ENCODE measurements at regions not wholly inside any gene's neighbourhood (a gene's known extent, or its start where the extent isn't known, plus 50 kb on each side); places are given as distances from the start of the nearest gene placed in this dataset.

- Histone ChIP-seq H3K27me3 (ENCODE audit: control insufficient read depth, insufficient read depth, low read length) (no peaks in the 10 kb centered on the region), H3K36me3 (ENCODE audit: control insufficient read depth in 2 of 3, insufficient read depth in 3 of 3, low read length in 3 of 3) (no peaks in the 10 kb centered on the region), H3K27ac (ENCODE audit: low read depth in 2 of 2, low read length in 2 of 2) (no peak overlapping the region), H3K4me3 (ENCODE audit: low read length in 3 of 3) (no peak overlapping the region), H3K9me3 (ENCODE audit: control insufficient read depth in 2 of 3, insufficient read depth in 1 of 3, low read length in 3 of 3) (no peaks in the 10 kb centered on the region), H3K9ac (ENCODE audit: low read length in 3 of 3) (no peak overlapping the region), H3K4me1 (ENCODE audit: control insufficient read depth in 2 of 3, insufficient read depth in 2 of 3, low read depth in 1 of 3, low read length in 3 of 3) (no peaks in the 10 kb centered on the region)
- FAIRE-seq, result no peak
- TF ChIP-seq CTCF (IDR thresholded peaks at IDR 0.05; ENCODE audit: borderline replicate concordance, extremely low read depth, insufficient read depth), result no peak
- intact Hi-C loops (cut with DNase I), result no loop called here
- DNase-seq, result no peak
These were observed 71.8 kb upstream of the MAPK10 start for GRCh38 chr4:86431543-86432116.

GRCh38 chr4:86432559-86433134 lies 72.8 kb upstream of the MAPK10 start:
- Histone ChIP-seq H3K4me3 (ENCODE audit: low read length in 3 of 3) (no peak overlapping the region), H3K4me1 (ENCODE audit: control insufficient read depth in 2 of 3, insufficient read depth in 2 of 3, low read depth in 1 of 3, low read length in 3 of 3) (no peaks in the 10 kb centered on the region), H3K27me3 (ENCODE audit: control insufficient read depth, insufficient read depth, low read length) (no peaks in the 10 kb centered on the region), H3K9ac (ENCODE audit: low read length in 3 of 3) (no peak overlapping the region), H3K27ac (ENCODE audit: low read depth in 2 of 2, low read length in 2 of 2) (no peak overlapping the region), H3K9me3 (ENCODE audit: control insufficient read depth in 2 of 3, insufficient read depth in 1 of 3, low read length in 3 of 3) (no peaks in the 10 kb centered on the region), H3K36me3 (ENCODE audit: control insufficient read depth in 2 of 3, insufficient read depth in 3 of 3, low read length in 3 of 3) (no peaks in the 10 kb centered on the region)
- no peak for TF ChIP-seq CTCF (IDR thresholded peaks at IDR 0.05; ENCODE audit: borderline replicate concordance, extremely low read depth, insufficient read depth)
- no peak for FAIRE-seq
- intact Hi-C loops (cut with DNase I), result no loop called here
- DNase-seq, result no peak

- no peak overlapping the region for H3K27ac ChIP-seq (ENCODE audit: low read depth in 2 of 2, low read length in 2 of 2)
- H3K36me3 ChIP-seq (ENCODE audit: control insufficient read depth in 2 of 3, insufficient read depth in 3 of 3, low read length in 3 of 3), result no peaks in the 10 kb centered on the region
- no peaks in the 10 kb centered on the region for H3K27me3 ChIP-seq (ENCODE audit: control insufficient read depth, insufficient read depth, low read length)
- FAIRE-seq, result no peak
- no peaks in the 10 kb centered on the region for H3K9me3 ChIP-seq (ENCODE audit: control insufficient read depth in 2 of 3, insufficient read depth in 1 of 3, low read length in 3 of 3)
- peaks cover 0 to 3% (median 3%) of the 10 kb centered on the region in 3 donors for H3K4me1 ChIP-seq (ENCODE audit: control insufficient read depth in 2 of 3, insufficient read depth in 2 of 3, low read depth in 1 of 3, low read length in 3 of 3)
- H3K9ac ChIP-seq (ENCODE audit: low read length in 3 of 3), result no peak overlapping the region
- intact Hi-C loops (cut with DNase I), result no loop called here
- no peak overlapping the region for H3K4me3 ChIP-seq (ENCODE audit: low read length in 3 of 3)
- no peak for TF ChIP-seq CTCF (IDR thresholded peaks at IDR 0.05; ENCODE audit: borderline replicate concordance, extremely low read depth, insufficient read depth)
- DNase-seq, result no peak
These were observed 79.4 kb upstream of the MAPK10 start for GRCh38 chr4:86439293-86439692.
